Spinal cord (tissue), 9 donors: ENCODE measurements at regions not wholly inside any gene's neighbourhood (a gene's known extent, or its start where the extent isn't known, plus 50 kb on each side); places are given as distances from the start of the nearest gene placed in this dataset.
A peak's percentile ranks its signal among the peaks of the same experiment; 100 is the strongest.

ENCODE experiments used
- DNase-seq, 6 donors: peaks; one replicate each; pipeline versions ENCODE4 v3.0.0 to v3.0.0-alpha.2; 2013 to 2015; ENCODE audit warnings: low spot score in 6 of 6, low read depth in 4 of 6
- H3K27ac ChIP-seq: one replicate; pipeline ENCODE4 v1.5.1; 2013; ENCODE audit warnings: low read depth, low read length, control low read depth
- H3K27me3 ChIP-seq: one replicate; pipeline ENCODE4 v1.6.1; 2013; ENCODE audit warnings: low read length; ENCODE audit not compliant: control insufficient read depth, insufficient read depth
- H3K36me3 ChIP-seq: one replicate; pipeline ENCODE4 v1.6.1; 2013; ENCODE audit warnings: low read length; ENCODE audit not compliant: control insufficient read depth, insufficient read depth
- H3K4me1 ChIP-seq: one replicate; pipeline ENCODE4 v1.6.1; 2013; ENCODE audit warnings: low read length; ENCODE audit not compliant: control insufficient read depth, insufficient read depth
- H3K4me3 ChIP-seq: one replicate; pipeline ENCODE4 v1.5.1; 2013; ENCODE audit warnings: low read depth, low read length, control low read depth
- H3K9me3 ChIP-seq: one replicate; pipeline ENCODE4 v1.6.1; 2013; ENCODE audit warnings: low read length; ENCODE audit not compliant: control insufficient read depth, insufficient read depth
- WGBS: methylation state at CpG from one replicate; pipeline ENCODE4 v1.1.5; 2013; ENCODE audit warnings: missing lambda C conversion rate; ENCODE audit not compliant: insufficient coverage; 5-methylcytosine and 5-hydroxymethylcytosine counted together
- donor health status: healthy.

GRCh38 chr5:52648726-52649125 lies 139.0 kb upstream of the ITGA1 start:
- Histone ChIP-seq H3K9me3 (no peaks in the 10 kb centered on the region), H3K27me3 (no peaks in the 10 kb centered on the region), H3K4me3 (no peak overlapping the region), H3K4me1 (no peaks in the 10 kb centered on the region), H3K36me3 (no peaks in the 10 kb centered on the region), H3K27ac (no peak overlapping the region)
- no peak for DNase-seq
- no CpG with 5 or more reads among the region's 2 CpGs for WGBS

- WGBS: no CpG with 5 or more reads among the region's 1 CpG
These were observed 132.6 kb upstream of the ITGA1 start for GRCh38 chr5:52655163-52655562.

GRCh38 chr5:52656569-52657246 lies 131.0 kb upstream of the ITGA1 start:
- no peaks in the 10 kb centered on the region for H3K36me3 ChIP-seq
- no peak overlapping the region for H3K27ac ChIP-seq
- peak in 1 of 6 donors; percentile 12 for DNase-seq
- no peaks in the 10 kb centered on the region for H3K9me3 ChIP-seq
- no CpG with 5 or more reads among the region's 4 CpGs for WGBS
- H3K27me3 ChIP-seq: no peaks in the 10 kb centered on the region
- H3K4me3 ChIP-seq: no peak overlapping the region
- H3K4me1 ChIP-seq: no peaks in the 10 kb centered on the region

More at GRCh38 chr5:52655163-52655562, 132.6 kb upstream of the ITGA1 start:
- no peaks in the 10 kb centered on the region for H3K4me1 ChIP-seq
- no peak overlapping the region for H3K4me3 ChIP-seq
- no peak for DNase-seq
- no peaks in the 10 kb centered on the region for H3K27me3 ChIP-seq
- no peak overlapping the region for H3K27ac ChIP-seq
- H3K9me3 ChIP-seq: no peaks in the 10 kb centered on the region
- H3K36me3 ChIP-seq: no peaks in the 10 kb centered on the region

GRCh38 chr5:52657247-52657645 lies 130.5 kb upstream of the ITGA1 start:
- H3K27me3 ChIP-seq: no peaks in the 10 kb centered on the region
- WGBS: no CpG with 5 or more reads among the region's 3 CpGs
- no peak overlapping the region for H3K27ac ChIP-seq
- no peaks in the 10 kb centered on the region for H3K9me3 ChIP-seq
- H3K36me3 ChIP-seq: no peaks in the 10 kb centered on the region
- DNase-seq: peak; percentile 7 to 89 (median 36)
- H3K4me3 ChIP-seq: no peak overlapping the region
- no peaks in the 10 kb centered on the region for H3K4me1 ChIP-seq

- no peaks in the 10 kb centered on the region for H3K27me3 ChIP-seq
- H3K36me3 ChIP-seq: no peaks in the 10 kb centered on the region
- no peak overlapping the region for H3K4me3 ChIP-seq
- WGBS: no CpG with 5 or more reads among the region's 2 CpGs
- no peak for DNase-seq
- no peaks in the 10 kb centered on the region for H3K4me1 ChIP-seq
- H3K27ac ChIP-seq: no peak overlapping the region
- no peaks in the 10 kb centered on the region for H3K9me3 ChIP-seq
These were observed 129.5 kb upstream of the ITGA1 start for GRCh38 chr5:52658246-52658645.

GRCh38 chr5:52660621-52661020 lies 127.1 kb upstream of the ITGA1 start:
- Histone ChIP-seq H3K9me3 (no peaks in the 10 kb centered on the region), H3K36me3 (no peaks in the 10 kb centered on the region), H3K27me3 (no peaks in the 10 kb centered on the region), H3K4me1 (no peaks in the 10 kb centered on the region), H3K4me3 (no peak overlapping the region), H3K27ac (no peak overlapping the region)
- DNase-seq: no peak
- no CpG with 5 or more reads among the region's 1 CpG for WGBS

GRCh38 chr5:52661903-52662595 lies 125.7 kb upstream of the ITGA1 start:
- H3K9me3 ChIP-seq: no peaks in the 10 kb centered on the region
- no peak for DNase-seq
- H3K27ac ChIP-seq: no peak overlapping the region
- no peaks in the 10 kb centered on the region for H3K36me3 ChIP-seq
- WGBS: no CpG with 5 or more reads among the region's 2 CpGs
- H3K27me3 ChIP-seq: no peaks in the 10 kb centered on the region
- H3K4me3 ChIP-seq: no peak overlapping the region
- no peaks in the 10 kb centered on the region for H3K4me1 ChIP-seq

- H3K4me1 ChIP-seq: no peaks in the 10 kb centered on the region
- no peaks in the 10 kb centered on the region for H3K9me3 ChIP-seq
- H3K4me3 ChIP-seq: no peak overlapping the region
- no peak overlapping the region for H3K27ac ChIP-seq
- no CpG with 5 or more reads among the region's 2 CpGs for WGBS
- DNase-seq: no peak
- H3K36me3 ChIP-seq: no peaks in the 10 kb centered on the region
- H3K27me3 ChIP-seq: no peaks in the 10 kb centered on the region
These were observed 122.2 kb upstream of the ITGA1 start for GRCh38 chr5:52665559-52665958.

GRCh38 chr5:52668139-52668538 lies 119.6 kb upstream of the ITGA1 start:
- 96% methylated on average over 3 of the region's 3 CpGs for WGBS
- H3K4me1 ChIP-seq: no peaks in the 10 kb centered on the region

More at GRCh38 chr5:52668139-52668538, 119.6 kb upstream of the ITGA1 start:
- Histone ChIP-seq H3K27me3 (no peaks in the 10 kb centered on the region), H3K9me3 (no peaks in the 10 kb centered on the region), H3K36me3 (no peaks in the 10 kb centered on the region), H3K4me3 (no peak overlapping the region), H3K27ac (no peak overlapping the region)
- DNase-seq: no peak
